ENCODE measurements at regions not wholly inside any gene's neighbourhood (a gene's known extent, or its start where the extent isn't known, plus 50 kb on each side); places are given as distances from the start of the nearest gene placed in this dataset.

- Mint-ChIP-seq H3K9me3 (peaks cover 0 to 3% (median 0%) of the 10 kb centered on the region in 7 donors), H3K27ac (no peak overlapping the region), H3K4me3 (no peak overlapping the region), H3K36me3 (no peaks in the 10 kb centered on the region), H3K27me3 (ENCODE audit: low read depth in 3 of 3) (peaks cover 0 to 2% (median 0%) of the 10 kb centered on the region in 3 donors), H3K4me1 (no peaks in the 10 kb centered on the region)
- Histone ChIP-seq H4K20me1 (ENCODE audit: insufficient read depth, low read length) (no peaks in the 10 kb centered on the region), H3K4me1 (ENCODE audit: control insufficient read depth in 1 of 2, insufficient read depth in 2 of 2, low read length in 2 of 2) (no peaks in the 10 kb centered on the region), H3K36me3 (replicated peaks in 1 of 2; ENCODE audit: control insufficient read depth in 1 of 2, insufficient read depth in 2 of 2, low read length in 2 of 2) (no peaks in the 10 kb centered on the region), H3K4me3 (replicated peaks in 1 of 3; ENCODE audit: low read depth in 2 of 3, low read length in 3 of 3) (no peak overlapping the region), H3K9ac (ENCODE audit: insufficient read depth, low read length, poor library complexity, severe bottlenecking) (no peak overlapping the region), H2AFZ (ENCODE audit: insufficient read depth, low read depth, low read length, poor library complexity, severe bottlenecking) (no peak overlapping the region), H3K4me2 (replicated peaks; ENCODE audit: extremely low read depth, low read length, poor library complexity, severe bottlenecking) (no peak overlapping the region), H3K9me3 (replicated peaks in 1 of 2; ENCODE audit: control insufficient read depth in 1 of 2, insufficient read depth in 1 of 2, low read length in 2 of 2) (no peaks in the 10 kb centered on the region), H3K27ac (ENCODE audit: low read depth in 1 of 2, low read length in 2 of 2) (no peak overlapping the region), H3K79me2 (ENCODE audit: insufficient read depth, low read length) (no peaks in the 10 kb centered on the region), H3K27me3 (ENCODE audit: control insufficient read depth in 2 of 2, insufficient read depth in 2 of 2, low read length in 2 of 2) (no peaks in the 10 kb centered on the region)
- DNase-seq: no peak
- WGBS (ENCODE audit: insufficient coverage): 92% methylated on average over 3 of the region's 3 CpGs
- TF ChIP-seq, protein P1, sequence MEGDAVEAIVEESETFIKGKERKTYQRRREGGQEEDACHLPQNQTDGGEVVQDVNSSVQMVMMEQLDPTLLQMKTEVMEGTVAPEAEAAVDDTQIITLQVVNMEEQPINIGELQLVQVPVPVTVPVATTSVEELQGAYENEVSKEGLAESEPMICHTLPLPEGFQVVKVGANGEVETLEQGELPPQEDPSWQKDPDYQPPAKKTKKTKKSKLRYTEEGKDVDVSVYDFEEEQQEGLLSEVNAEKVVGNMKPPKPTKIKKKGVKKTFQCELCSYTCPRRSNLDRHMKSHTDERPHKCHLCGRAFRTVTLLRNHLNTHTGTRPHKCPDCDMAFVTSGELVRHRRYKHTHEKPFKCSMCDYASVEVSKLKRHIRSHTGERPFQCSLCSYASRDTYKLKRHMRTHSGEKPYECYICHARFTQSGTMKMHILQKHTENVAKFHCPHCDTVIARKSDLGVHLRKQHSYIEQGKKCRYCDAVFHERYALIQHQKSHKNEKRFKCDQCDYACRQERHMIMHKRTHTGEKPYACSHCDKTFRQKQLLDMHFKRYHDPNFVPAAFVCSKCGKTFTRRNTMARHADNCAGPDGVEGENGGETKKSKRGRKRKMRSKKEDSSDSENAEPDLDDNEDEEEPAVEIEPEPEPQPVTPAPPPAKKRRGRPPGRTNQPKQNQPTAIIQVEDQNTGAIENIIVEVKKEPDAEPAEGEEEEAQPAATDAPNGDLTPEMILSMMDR (IDR thresholded peaks at IDR 0.05): no peak
- intact Hi-C loops (cut with micrococcal nuclease): no loop called here
These were observed 103.3 kb upstream of the LEF1 start for GRCh38 chr4:108272046-108272445.

GRCh38 chr4:108270466-108271450, 102.0 kb upstream of the LEF1 start:
- H2AFZ ChIP-seq (ENCODE audit: insufficient read depth, low read depth, low read length, poor library complexity, severe bottlenecking): no peak overlapping the region
- H3K27me3 Mint-ChIP-seq (ENCODE audit: low read depth in 3 of 3): peaks cover 0 to 2% (median 0%) of the 10 kb centered on the region in 3 donors

More at GRCh38 chr4:108270466-108271450, 102.0 kb upstream of the LEF1 start:
- 90% methylated on average over 2 of the region's 6 CpGs for WGBS (ENCODE audit: insufficient coverage)
- intact Hi-C loops (cut with micrococcal nuclease): no loop called here
- H3K27me3 ChIP-seq (ENCODE audit: control insufficient read depth in 2 of 2, insufficient read depth in 2 of 2, low read length in 2 of 2): no peaks in the 10 kb centered on the region
- Mint-ChIP-seq H3K27ac (no peak overlapping the region), H3K4me3 (no peak overlapping the region), H3K36me3 (no peaks in the 10 kb centered on the region), H3K4me1 (no peaks in the 10 kb centered on the region), H3K9me3 (peaks cover 0 to 3% (median 0%) of the 10 kb centered on the region in 7 donors)
- H3K4me1 ChIP-seq (ENCODE audit: control insufficient read depth in 1 of 2, insufficient read depth in 2 of 2, low read length in 2 of 2): no peaks in the 10 kb centered on the region
- no peak for DNase-seq
- no peak overlapping the region for H3K27ac ChIP-seq (ENCODE audit: low read depth in 1 of 2, low read length in 2 of 2)
- H3K4me3 ChIP-seq (replicated peaks in 1 of 3; ENCODE audit: low read depth in 2 of 3, low read length in 3 of 3): no peak overlapping the region
- no peak overlapping the region for H3K9ac ChIP-seq (ENCODE audit: insufficient read depth, low read length, poor library complexity, severe bottlenecking)
- H3K36me3 ChIP-seq (replicated peaks in 1 of 2; ENCODE audit: control insufficient read depth in 1 of 2, insufficient read depth in 2 of 2, low read length in 2 of 2): no peaks in the 10 kb centered on the region
- H3K79me2 ChIP-seq (ENCODE audit: insufficient read depth, low read length): no peaks in the 10 kb centered on the region
- TF ChIP-seq, protein P1 (IDR thresholded peaks at IDR 0.05): no peak
- H3K9me3 ChIP-seq (replicated peaks in 1 of 2; ENCODE audit: control insufficient read depth in 1 of 2, insufficient read depth in 1 of 2, low read length in 2 of 2): no peaks in the 10 kb centered on the region
- H4K20me1 ChIP-seq (ENCODE audit: insufficient read depth, low read length): no peaks in the 10 kb centered on the region
- no peak overlapping the region for H3K4me2 ChIP-seq (replicated peaks; ENCODE audit: extremely low read depth, low read length, poor library complexity, severe bottlenecking)
